GM18498 (cell line): ENCODE measurements at regions not wholly inside any gene's neighbourhood (a gene's known extent, or its start where the extent isn't known, plus 50 kb on each side); places are given as distances from the start of the nearest gene placed in this dataset.

ENCODE experiments used
- ATAC-seq: cut with Tn5 transposase; IDR thresholded peaks from one replicate; pipeline ENCODE4 v1.9.1; 2021; ENCODE audit warnings: mild to moderate bottlenecking, moderate library complexity; ENCODE audit not compliant: unreplicated experiment

- ATAC-seq: no peak
Observed at GRCh38 chr6:155747491-155747890, 291.9 kb upstream of the NOX3 start.

DNA sequence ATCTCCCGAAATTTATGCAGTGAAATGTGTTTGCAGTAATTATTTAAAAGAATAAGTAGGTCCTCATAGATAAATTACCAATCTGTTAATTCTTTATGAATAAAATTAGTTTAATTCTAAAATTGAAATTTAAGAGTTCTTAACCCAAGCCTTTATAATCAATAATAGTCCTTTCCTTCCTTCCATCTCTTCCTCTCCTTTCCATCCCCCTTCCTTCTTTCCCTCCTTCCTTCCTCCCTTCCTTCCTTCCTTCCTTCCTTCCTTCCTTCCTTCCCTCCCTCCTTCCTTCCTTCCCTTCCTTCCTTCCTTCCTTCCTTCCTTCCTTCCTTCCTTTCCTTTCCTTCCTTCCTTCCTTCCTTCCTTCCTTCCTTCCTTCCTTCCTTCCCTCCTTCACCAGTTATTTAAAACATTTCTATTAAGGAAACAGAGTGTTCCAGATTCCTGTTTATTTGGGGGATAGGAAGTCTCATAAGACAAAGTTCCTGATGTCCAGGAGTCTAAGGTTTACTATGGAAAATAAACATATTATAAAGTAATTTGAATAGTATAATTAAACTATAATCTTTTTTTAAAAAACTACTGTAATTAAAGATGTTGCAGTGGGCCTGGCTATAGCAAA lies 285.3 kb upstream of the NOX3 start:
- ATAC-seq: no peak

DNA sequence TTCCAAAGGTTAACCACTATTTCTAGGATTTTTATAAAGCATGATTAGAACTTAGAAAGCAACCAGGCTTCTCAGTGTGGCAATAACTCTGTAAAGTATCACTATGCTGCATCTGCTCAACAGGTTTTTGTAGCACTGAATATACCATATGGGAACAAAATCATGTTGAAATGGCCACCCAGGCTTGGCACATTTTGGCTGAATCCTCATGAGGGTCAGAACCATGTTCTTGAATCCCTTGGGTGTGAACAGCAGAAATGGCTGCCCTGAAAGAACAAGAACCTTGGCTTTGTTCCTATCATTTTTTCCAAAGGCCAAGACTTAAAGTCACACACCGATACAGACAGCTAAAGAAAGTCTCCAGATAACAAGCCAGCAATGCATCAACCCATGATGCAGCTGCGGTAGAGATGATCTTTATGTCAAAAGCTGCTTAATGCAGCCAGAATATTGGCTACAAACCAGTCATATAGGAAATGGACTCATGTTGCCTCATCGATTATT lies 283.0 kb upstream of the NOX3 start:
- no peak for ATAC-seq

DNA sequence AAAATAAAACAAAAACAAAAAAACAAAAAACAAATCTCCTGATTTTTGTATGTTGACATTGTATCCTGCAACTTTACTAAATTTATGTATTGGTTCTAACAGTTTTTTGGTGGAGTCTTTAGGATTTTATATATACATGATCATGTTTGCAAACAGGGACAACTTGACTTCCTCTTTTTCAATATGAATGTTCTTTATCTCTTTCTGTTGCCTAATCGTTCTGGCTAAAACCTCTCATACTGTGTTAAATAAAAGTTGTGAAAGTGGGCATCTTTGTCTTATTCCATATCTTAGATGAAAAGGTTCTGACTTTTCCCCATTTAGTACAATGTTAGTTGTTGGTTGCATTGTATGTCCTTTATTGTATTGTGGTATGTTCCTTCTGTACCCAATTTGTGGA lies 261.7 kb upstream of the NOX3 start:
- no peak for ATAC-seq

GRCh38 chr6:155710704-155711103 lies 255.1 kb upstream of the NOX3 start:
- ATAC-seq: no peak

GRCh38 chr6:155709262-155709661 lies 253.6 kb upstream of the NOX3 start:
- no peak for ATAC-seq

DNA sequence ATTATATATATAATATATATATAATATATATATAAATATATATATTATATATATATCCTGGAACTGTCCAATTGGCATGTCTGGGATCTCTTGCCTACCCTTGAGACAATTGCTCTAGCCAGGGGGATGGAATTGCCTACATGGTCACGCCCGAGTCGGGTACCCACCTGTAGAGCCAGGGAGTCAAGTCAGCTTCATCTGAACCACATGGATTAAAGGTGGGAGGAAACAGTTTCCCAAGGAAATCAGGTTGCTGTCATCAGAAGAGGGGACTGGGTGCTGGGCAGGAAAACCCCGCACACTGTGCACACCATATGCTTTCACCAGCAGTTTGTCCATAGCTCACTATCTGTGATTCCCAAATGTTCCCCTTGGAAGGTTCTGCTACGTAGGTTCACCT lies 252.5 kb upstream of the NOX3 start:
- ATAC-seq: no peak

DNA sequence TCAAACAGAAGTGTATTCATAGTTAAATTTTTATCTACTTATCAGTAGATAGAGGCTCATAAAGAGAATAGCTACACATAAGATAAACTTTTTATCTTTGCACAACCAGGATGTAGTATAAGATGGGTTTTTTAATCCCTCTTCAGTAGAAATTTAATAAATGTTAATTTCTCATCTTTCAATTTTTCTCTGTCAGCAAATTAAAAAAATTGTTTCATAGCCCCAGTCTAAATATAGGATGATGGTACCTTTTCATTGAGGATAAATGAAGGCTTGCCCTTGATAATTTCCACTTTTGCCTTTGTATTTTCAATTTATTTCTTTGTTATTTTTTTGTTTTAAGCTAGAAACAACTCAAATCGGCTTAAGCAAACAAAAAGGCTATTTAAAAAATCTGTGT lies 251.2 kb upstream of the NOX3 start:
- ATAC-seq: no peak

- no peak for ATAC-seq
Observed at GRCh38 chr6:155706341-155706740, 250.7 kb upstream of the NOX3 start.

DNA sequence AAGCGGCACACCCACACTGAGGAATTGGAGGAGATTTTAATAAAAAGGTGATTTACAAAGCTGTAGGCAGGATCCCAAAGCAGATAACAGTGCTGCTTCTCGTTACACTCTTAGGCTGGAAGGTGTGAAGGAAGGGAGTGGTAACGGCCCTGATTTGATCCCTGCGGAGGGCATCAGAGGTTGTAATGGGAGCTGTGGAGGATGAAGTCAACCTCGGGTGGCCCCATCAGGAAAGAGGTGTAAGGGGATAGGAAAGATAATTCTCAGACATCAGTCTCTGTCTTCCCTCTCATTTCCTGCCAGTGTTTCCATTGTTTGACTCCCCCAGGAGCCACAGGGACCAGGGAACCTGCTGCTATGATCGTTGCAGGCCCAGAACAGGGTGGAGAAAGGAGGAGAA lies 245.7 kb upstream of the NOX3 start:
- ATAC-seq: no peak

DNA sequence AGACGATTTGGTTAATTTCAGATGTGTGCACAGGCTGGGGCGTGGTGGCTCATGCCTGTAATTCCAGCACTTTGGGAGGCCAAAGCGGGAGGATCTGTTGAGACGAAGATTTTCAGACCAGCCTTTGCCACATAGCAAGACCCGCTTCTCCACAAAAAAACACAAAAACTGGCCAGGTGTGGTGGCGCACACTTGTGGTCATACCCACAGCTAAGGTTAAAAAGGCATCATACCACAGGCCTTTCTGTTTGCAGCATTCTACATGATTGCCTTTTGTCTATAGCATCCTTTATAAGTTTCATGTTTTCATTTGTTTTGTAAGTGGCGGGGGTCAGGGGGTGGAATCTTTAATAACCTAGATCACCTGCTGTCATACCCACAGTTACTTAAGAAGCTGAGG lies 239.9 kb upstream of the NOX3 start:
- no peak for ATAC-seq

DNA sequence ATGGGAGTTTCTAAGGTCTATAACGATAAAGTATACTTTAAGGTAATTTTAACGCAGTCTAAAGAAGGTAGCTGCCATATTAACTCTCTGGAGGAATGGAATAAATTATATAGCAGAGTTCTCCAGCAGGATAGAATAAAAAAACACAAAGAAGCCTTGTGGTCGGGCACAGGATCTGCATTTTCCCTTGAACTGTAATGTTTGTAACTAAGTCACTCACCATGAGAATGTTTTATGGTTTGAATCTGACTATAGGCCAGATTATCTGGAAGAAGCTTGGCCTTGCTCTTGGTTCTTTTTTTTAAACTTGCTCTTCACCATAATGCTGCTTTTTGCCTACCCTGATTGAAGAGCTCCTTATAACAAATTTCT lies 238.8 kb upstream of the NOX3 start:
- ATAC-seq: no peak

DNA sequence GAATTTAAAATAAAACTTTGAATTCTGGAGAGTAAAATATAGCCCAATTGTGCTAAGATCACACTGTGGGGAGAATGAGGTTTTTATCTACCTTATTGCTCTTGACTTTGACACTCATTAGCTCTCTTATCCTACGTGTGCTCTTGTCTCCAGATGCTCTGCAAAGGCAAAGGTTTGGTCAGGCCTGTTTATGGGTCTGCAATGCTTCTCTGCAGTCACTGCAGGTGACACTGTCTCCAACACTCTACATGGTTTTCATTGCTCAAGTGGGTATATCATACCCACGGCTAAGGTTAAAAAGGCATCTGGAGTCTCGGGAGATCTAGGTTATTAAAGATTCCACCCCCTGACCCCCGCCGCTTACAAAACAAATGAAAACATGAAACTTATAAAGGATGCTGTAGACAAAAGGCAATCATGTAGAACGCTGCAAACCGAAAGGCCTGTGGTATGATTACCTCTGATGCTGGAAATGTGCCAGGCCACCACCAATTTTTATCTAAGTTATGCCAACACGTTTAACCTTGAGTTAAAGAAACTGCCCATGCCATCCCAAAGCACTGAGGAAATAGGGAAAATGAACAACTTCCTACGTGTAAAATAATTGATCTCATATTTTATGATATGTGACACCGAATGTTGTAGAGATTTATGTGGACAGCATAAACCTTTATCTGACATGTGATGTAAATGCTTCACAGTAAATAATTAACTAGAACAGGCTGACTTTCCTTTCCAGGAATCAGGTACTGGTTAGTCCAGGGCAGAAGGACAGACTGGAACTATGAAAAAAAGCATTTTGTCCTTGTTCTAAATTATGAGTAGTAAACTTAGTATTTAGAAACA lies 238.2 kb upstream of the NOX3 start:
- no peak for ATAC-seq

GRCh38 chr6:155690820-155691219 lies 235.2 kb upstream of the NOX3 start:
- ATAC-seq: no peak

DNA sequence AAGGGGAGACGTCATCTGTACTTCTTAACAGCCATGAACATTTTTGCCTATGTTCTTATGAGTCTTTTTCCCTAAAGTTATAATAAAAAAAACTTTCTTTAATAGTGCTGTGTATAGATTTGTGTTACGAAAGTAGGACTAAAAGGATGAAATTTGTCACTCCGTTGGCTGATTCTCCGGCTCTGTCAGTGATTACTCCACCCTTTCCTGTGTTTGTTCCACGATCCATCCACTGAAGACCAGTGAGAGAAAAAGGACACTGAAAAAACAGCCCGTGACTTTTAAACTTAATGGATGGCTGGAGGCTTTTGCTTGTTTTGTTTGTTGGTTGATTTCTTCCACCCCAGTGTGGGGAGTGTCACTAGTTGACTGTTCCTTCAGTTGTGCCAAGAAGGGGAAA lies 232.0 kb upstream of the NOX3 start:
- ATAC-seq: no peak

- no peak for ATAC-seq
Observed at GRCh38 chr6:155684416-155685196, 229.0 kb upstream of the NOX3 start.

- no peak for ATAC-seq
Observed at GRCh38 chr6:155678361-155678760, 222.7 kb upstream of the NOX3 start.

GRCh38 chr6:155676346-155676745 lies 220.7 kb upstream of the NOX3 start:
- no peak for ATAC-seq

DNA sequence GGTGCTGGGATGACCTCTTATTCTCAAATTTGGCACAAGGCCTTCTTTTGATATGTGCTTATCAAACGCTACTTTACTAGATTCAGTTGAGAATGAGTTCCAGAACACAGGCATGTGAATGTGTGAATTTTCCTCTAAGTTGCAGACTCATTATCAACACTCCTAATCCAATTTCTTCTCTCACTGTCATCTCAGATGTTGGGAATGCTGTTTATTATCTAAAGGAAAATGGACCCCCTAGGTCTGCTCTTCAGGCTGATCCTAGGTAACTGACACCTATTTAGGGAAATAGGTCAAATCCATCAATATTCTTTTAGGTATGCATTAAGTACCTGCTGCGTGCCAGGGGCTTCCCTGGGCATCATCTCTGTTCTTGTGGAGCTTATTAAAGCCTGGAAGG lies 215.0 kb upstream of the NOX3 start:
- ATAC-seq: no peak

- ATAC-seq: no peak
Observed at GRCh38 chr6:155660251-155660977, 204.8 kb upstream of the NOX3 start.

GRCh38 chr6:155656024-155656423 lies 200.4 kb upstream of the NOX3 start:
- no peak for ATAC-seq
